IPS DF 19.7 (cell line): ENCODE measurements at regions not wholly inside any gene's neighbourhood (a gene's known extent, or its start where the extent isn't known, plus 50 kb on each side); places are given as distances from the start of the nearest gene placed in this dataset.

Experiments
- DNase-seq: peaks from one replicate; pipeline ENCODE4 v3.0.0-alpha.2; 2013; ENCODE audit warnings: low read depth, low spot score

- no peak for DNase-seq
Observed at GRCh38 chr7:41795276-41795833, 92.5 kb upstream of the INHBA start.

GRCh38 chr7:41793556-41793955 lies 90.7 kb upstream of the INHBA start:
- DNase-seq, result no peak

DNA sequence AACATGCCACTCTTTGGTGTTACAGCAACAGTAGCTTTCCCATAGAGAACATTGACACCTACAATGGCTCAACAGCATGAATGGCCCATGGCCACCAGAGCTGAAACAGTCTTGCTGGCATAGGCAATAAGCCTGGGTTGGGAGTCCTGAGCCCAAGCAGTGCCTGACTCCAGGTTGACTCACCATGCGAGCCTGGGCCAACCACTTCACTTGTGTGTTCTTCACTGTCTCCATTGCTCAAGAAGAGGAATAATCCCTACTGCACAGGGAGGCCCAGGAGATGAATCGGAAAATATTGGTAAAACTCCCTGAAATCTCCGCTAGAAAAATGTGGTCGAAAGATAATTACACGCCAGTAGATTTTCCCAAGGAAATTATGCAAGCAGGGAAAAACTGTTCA lies 89.2 kb upstream of the INHBA start:
- no peak for DNase-seq

GRCh38 chr7:41788556-41788955 lies 85.7 kb upstream of the INHBA start:
- no peak for DNase-seq

GRCh38 chr7:41787651-41788350 lies 84.9 kb upstream of the INHBA start:
- DNase-seq, result no peak

DNA sequence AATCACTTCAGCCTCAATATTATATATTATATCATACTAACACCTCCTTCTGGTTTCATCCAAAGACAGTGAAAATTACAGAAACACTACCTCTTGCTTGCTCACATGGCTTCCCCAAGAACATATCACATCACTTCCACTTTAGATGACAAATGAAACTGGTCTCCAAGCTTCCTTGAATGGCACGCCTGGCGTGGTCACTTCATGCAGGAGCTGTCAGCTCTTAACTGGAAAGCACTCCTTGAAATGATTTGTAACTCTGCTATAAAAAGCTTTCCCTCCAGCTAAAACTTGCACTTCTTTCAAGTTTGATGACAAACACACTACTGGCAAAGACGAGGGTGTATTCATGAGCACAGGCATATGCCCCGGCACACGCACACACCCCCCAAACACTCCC lies 84.1 kb upstream of the INHBA start:
- no peak for DNase-seq

GRCh38 chr7:41786404-41786803 lies 83.5 kb upstream of the INHBA start:
- no peak for DNase-seq

DNA sequence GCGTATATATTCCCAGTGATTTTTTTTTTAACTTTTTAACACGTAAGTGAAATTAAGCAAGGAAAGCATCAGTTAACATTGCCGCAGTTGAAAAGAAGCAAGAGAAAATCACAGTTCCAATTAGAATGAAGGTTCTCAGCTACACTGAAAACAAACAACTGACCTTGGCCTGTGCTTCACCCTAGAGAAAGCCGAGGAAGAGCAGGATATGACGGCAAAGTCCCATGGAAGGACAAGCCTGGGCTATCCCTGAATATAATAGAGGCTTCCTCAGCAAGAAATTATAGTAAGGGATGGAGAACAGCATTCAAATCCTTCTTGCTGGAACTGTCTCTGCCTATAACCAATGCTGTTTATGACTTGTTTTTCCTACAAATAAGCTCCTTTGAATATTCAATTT lies 83.0 kb upstream of the INHBA start:
- DNase-seq, result no peak

GRCh38 chr7:41785265-41785664 lies 82.4 kb upstream of the INHBA start:
- no peak for DNase-seq

DNA sequence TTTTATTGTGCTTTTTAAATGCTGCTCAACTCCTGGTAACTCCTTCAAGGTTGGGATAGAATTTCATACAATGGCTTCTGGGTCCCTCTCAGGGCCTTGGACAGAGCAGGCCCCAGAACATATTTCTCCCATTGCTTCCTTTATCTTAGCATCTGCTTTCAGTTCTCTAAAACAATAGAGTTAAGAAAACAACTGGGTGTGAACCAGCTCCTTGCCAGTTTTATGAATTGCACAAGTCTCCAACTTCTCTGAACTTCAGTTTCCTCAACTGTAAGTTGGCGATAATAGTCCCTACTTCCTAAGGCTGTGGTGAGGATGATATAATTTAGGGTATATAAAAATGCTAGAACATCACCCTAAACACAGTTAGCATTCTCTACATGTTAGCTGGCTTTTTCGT lies 77.0 kb upstream of the INHBA start:
- no peak for DNase-seq

- no peak for DNase-seq
Observed at GRCh38 chr7:41777894-41778596, 75.2 kb upstream of the INHBA start.

DNA sequence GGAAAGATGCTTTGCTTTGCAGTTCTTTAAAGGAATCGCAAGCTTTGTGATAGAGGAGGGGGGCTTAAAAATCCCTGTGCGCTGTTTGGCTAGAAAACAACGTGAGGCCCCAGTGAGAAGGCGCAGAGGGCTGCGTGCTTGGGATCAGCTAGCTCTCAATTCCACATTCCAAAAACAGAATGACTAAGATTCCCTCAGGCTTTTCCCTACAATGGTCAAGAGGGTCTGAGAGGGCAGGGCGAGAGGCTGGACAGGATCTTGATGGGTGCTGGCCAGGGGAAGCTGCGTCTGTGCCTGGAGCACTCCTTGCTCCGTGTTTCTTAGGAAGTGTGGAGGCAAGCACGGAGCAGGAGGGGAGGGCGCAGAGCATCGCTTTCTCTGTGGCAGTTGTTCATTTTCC lies 72.1 kb upstream of the INHBA start:
- DNase-seq, result no peak

- no peak for DNase-seq
Observed at GRCh38 chr7:41773756-41774155, 70.9 kb upstream of the INHBA start.

DNA sequence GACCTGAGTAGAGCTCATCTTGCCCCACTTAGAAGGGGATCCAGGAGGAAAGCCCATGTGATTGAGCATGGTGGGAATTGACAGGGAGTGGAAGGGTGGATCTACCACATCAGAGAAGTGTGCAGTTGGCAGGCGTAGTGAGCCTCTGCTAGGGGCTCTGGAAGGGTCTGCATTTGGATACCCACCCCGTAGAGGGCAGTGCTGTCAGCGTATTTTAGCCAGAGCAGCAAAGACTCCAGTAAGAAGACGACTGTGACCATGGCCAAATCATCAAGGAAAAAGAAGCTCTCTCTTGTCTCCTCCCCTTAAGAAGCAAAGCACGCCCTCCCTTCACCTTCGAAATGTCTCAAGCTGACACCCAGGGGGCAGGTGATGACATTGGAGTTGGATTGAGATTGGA lies 68.8 kb upstream of the INHBA start:
- DNase-seq, result peak; percentile 42

DNA sequence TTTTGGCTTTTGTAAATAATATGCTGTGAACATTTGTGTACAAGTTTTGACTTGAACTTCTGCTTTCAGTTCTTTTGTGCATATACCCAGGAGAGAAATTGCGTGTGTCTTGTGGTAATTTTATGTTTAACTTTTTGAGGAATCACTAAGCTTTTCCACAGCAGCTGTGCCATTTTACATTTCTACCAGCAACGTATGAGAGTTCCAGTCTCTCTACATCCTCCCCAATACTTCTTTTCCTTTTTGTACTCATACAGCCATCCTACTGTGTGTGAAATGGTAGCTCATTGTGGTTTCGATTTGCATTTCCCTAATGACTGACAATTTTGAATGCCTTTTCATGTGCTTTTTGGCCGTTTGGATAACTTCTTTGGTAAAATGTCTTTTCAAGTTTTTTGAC lies 66.3 kb upstream of the INHBA start:
- DNase-seq, result no peak

DNA sequence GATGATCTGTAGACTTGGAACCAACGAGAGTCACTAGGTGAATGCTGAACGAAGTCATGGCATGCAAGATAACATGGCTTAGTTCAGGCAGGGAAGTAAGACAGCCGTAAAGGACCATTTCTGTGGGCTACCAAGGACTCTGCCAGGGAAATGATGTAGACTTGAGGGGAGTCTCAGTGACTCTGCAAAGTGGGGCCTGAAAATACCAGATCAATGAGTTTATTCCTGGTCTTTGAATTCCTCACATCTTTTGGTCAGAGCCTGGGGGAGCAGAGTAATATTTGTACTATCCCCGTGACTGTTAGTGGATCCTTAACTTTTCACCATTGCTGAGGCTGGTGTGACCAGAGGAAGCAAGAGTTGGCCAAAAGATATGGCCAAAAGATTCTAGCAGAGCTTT lies 60.7 kb upstream of the INHBA start:
- DNase-seq, result no peak

DNA sequence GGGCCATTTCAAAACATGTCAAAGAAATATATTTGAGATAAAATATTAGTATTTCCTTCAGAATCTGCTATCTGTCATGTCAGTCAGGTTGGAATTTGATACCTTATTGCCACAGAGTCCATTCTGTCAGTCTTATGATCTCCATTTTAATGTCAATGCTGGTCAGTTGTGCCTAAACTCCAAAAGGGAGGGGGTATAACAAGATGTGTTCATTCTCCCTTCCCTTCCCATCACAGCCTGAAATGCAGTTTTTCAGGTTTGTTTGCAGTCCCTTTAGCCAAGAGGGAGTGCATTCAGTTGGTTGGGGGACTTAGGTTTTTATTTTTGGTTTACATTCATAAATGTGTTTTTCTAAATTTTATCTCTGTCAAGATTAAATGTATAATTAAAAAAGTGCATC lies 59.8 kb upstream of the INHBA start:
- no peak for DNase-seq

DNA sequence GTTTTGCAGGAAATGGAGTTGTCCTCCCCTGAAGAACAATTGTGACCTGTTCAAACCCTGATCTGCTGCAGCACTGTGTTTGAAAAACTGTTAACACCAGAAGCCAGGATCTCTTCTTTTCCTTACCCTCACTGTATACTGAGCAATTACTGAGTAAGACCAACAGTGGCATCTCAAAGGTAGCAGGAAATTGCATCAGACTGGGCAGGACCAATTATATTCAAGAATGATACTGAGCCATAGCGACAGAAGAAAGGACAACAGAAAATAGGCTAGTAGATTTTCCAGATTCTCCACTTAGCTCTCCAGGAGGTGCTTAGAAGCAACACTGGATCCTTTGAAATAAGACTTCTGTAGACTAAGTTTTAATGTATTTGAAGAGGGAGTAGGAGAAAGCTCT lies 57.4 kb upstream of the INHBA start:
- DNase-seq, result no peak

GRCh38 chr7:41758321-41758720 lies 55.4 kb upstream of the INHBA start:
- DNase-seq, result no peak

DNA sequence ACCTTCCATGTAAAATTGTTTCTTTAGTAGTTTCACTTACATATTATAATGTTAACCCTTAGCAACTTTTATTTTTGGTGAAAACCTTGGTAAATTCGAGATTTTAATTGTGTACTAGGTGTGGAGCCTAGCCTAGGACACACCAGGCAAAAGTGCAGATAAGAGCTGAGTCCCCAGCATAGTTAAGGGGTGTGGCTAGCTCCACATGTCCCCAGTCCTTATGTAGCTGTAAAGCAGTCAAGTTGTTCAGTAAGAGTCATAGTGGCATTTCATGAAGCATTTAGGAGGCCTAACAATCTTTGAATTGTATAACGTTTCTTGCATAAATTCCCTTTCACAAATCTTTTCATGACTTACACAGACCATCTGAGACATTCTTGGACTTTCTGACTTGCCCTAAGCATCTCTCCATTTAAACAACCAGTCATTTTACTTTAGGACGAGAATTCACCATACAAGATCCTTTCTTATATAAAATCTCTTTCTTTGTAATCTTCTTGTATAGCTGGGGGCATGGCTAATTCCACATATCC lies 53.8 kb upstream of the INHBA start:
- DNase-seq, result no peak

DNA sequence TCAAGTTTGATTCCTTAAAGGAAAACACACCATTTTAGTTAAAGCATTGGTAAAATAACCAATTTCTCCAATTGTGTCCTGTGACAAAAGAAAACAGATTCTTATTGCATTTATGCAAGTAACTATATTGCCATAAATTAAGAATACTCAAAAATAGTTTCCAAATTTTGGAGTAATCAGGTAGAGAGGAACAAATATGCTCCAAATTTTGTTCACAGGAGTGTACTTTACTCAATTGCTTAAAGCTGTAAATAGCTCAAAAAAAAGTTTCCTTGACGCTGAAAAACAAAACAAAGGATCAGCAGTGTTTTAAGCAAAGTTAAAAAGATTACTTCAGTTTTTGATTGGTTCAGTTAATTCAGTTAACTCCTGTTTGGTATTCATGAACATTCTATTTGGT lies 52.2 kb upstream of the INHBA start:
- DNase-seq, result no peak

DNA sequence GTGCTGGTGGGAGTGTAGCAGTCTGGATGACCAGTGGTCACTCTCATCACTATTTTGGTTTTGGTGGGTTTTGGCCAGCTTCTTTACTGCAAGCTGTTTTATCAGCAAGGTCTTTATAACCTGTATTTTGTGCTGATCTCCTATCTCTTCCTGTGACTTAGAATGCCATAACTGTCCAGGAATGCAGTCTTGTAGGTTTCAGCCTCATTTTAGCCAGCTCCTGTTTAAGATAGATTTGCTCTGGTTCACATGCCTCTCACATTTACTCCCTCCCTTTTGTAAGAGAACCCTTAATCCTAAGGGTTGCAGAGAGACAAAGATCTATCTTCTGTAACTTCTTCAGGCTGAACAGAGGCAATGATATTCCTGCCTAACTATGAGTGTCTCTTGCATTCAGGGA lies 51.2 kb upstream of the INHBA start:
- DNase-seq, result no peak
